ENCODE measurements at regions not wholly inside any gene's neighbourhood (a gene's known extent, or its start where the extent isn't known, plus 50 kb on each side); places are given as distances from the start of the nearest gene placed in this dataset.
"Not testable (repeated sequence)": the region's sequence is repeated elsewhere in the genome, so short reads cannot be mapped to it uniquely, and the experiment has no call there.

DNA sequence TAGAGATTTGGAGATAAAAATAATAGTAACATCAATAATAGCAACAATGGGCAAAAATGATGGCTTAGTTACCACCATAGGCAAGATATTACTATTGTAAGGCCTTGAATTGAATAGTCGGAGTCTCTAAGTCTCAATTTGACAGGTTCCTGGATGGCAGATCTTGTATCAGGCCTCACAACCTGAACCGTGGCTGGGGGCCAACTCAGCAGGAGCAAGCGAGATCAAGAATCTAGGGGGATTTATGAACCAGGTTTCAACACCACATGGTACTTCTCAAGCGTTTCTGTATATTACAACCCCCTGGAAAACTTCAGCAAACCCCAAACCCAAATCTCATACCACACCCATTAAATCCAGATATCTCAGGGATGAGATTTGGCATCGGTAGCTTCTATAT is 573.8 kb downstream of the LIG4 start:
- Histone ChIP-seq H3K4me1 (no peaks in the 10 kb centered on the region), H3K9me3 (no peaks in the 10 kb centered on the region), H3K36me3 (no peaks in the 10 kb centered on the region), H3K27ac (no peak overlapping the region), H3K4me3 (no peak overlapping the region), H3K27me3 (no peaks in the 10 kb centered on the region)
- no peak for DNase-seq (ENCODE audit: low spot score)
- TF ChIP-seq, protein P1, sequence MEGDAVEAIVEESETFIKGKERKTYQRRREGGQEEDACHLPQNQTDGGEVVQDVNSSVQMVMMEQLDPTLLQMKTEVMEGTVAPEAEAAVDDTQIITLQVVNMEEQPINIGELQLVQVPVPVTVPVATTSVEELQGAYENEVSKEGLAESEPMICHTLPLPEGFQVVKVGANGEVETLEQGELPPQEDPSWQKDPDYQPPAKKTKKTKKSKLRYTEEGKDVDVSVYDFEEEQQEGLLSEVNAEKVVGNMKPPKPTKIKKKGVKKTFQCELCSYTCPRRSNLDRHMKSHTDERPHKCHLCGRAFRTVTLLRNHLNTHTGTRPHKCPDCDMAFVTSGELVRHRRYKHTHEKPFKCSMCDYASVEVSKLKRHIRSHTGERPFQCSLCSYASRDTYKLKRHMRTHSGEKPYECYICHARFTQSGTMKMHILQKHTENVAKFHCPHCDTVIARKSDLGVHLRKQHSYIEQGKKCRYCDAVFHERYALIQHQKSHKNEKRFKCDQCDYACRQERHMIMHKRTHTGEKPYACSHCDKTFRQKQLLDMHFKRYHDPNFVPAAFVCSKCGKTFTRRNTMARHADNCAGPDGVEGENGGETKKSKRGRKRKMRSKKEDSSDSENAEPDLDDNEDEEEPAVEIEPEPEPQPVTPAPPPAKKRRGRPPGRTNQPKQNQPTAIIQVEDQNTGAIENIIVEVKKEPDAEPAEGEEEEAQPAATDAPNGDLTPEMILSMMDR (IDR thresholded peaks at IDR 0.05): no peak

DNA sequence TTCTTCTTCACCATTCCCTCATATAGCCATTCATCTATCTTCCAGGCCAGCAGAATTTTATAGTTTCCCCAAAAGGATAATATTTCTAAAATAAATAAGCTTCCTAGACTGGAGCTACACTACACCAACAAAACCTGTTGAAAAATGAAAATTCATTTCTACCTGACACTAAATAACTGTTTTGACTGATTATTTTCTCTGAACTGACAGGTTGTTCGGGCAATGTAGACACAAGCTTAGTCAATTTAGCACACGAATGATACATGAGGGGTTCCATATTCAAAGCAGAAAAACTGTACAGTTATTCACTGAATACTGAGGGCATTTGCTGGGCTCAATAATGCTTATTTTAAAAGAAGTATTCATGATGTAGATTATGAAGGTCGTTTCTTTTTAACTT is 589.7 kb downstream of the LIG4 start:
- Histone ChIP-seq H3K27ac (no peak overlapping the region), H3K36me3 (no peaks in the 10 kb centered on the region), H3K9me3 (no peaks in the 10 kb centered on the region), H3K27me3 (no peaks in the 10 kb centered on the region), H3K4me1 (no peaks in the 10 kb centered on the region), H3K4me3 (no peak overlapping the region)
- TF ChIP-seq, protein P1 (IDR thresholded peaks at IDR 0.05): no peak
- DNase-seq (ENCODE audit: low spot score): no peak

GRCh38 chr13:107617527-107617926 is 597.8 kb downstream of the LIG4 start:
- H3K27me3 ChIP-seq: no peaks in the 10 kb centered on the region
- no peaks in the 10 kb centered on the region for H3K36me3 ChIP-seq
- H3K27ac ChIP-seq: no peak overlapping the region
- no peaks in the 10 kb centered on the region for H3K4me1 ChIP-seq
- no peaks in the 10 kb centered on the region for H3K9me3 ChIP-seq
- DNase-seq (ENCODE audit: low spot score): no peak
- no peak overlapping the region for H3K4me3 ChIP-seq
- TF ChIP-seq, protein P1 (IDR thresholded peaks at IDR 0.05): no peak

DNA sequence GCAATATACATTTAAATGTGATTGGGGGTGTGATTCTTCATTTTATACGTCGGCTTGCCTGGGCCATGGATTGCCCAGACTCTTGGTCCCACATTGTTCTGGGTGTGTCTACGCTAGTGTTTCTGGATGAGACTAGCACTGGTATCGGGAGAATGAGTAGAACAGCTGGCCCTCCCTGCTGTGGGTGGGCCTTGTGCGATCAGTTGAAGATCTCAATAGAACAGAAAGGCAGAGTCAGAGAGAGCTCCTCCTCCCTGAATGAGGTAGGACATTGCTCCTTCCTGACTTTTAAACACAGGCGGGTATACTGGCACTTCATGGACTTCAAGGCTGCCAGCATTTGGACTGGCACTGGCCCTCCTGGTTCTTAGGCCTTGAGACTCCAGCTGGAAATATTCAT is 603.0 kb downstream of the LIG4 start:
- Histone ChIP-seq H3K9me3 (no peaks in the 10 kb centered on the region), H3K4me1 (no peaks in the 10 kb centered on the region), H3K27ac (no peak overlapping the region), H3K27me3 (no peaks in the 10 kb centered on the region), H3K4me3 (no peak overlapping the region), H3K36me3 (no peaks in the 10 kb centered on the region)
- DNase-seq (ENCODE audit: low spot score): no peak
- TF ChIP-seq, protein P1 (IDR thresholded peaks at IDR 0.05): no peak

- no peak for DNase-seq (ENCODE audit: low spot score)
- TF ChIP-seq, protein P1 (IDR thresholded peaks at IDR 0.05): no peak
- Histone ChIP-seq H3K9me3 (no peaks in the 10 kb centered on the region), H3K27me3 (no peaks in the 10 kb centered on the region), H3K4me3 (no peak overlapping the region), H3K36me3 (no peaks in the 10 kb centered on the region), H3K27ac (no peak overlapping the region), H3K4me1 (no peaks in the 10 kb centered on the region)
Measured at GRCh38 chr13:107608736-107609135, 606.6 kb downstream of the LIG4 start.

DNA sequence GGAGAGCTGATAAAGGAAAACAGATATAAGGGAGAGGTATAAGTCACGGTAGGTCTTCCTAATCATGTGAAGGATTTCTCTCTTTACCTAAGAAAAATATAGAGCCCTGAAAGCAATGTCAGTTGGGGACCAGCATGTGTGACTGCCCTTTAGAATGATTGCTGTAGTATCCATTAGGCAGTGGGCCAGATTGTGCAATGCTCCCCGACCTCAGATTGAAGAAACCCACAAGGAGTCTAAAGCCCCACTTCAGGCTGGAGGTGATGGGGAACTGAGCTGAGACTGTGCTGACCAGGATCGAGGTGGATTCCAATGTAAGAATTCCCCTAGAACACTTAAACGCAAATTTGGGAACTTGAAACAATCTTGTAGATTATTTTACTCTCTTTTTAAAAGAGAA is 614.4 kb downstream of the LIG4 start:
- Histone ChIP-seq H3K9me3 (no peaks in the 10 kb centered on the region), H3K4me1 (no peaks in the 10 kb centered on the region), H3K27ac (no peak overlapping the region), H3K4me3 (no peak overlapping the region), H3K36me3 (no peaks in the 10 kb centered on the region), H3K27me3 (no peaks in the 10 kb centered on the region)
- DNase-seq (ENCODE audit: low spot score): no peak
- TF ChIP-seq, protein P1 (IDR thresholded peaks at IDR 0.05): no peak

- H3K4me1 ChIP-seq; H3K27ac ChIP-seq; H3K4me3 ChIP-seq; H3K9me3 ChIP-seq; H3K36me3 ChIP-seq; H3K27me3 ChIP-seq; DNase-seq (ENCODE audit: low spot score): not testable (repeated sequence)
Measured at GRCh38 chr13:107596306-107596705, 619.0 kb downstream of the LIG4 start.
